ENCODE measurements at regions not wholly inside any gene's neighbourhood (a gene's known extent, or its start where the extent isn't known, plus 50 kb on each side); places are given as distances from the start of the nearest gene placed in this dataset.

- H3K27me3 Mint-ChIP-seq (ENCODE audit: low read depth) = no peaks in the 10 kb centered on the region
- H3K9me3 Mint-ChIP-seq = peaks cover 10 to 24% of the 10 kb centered on the region in 2 experiments
Observed at GRCh38 chr4:100882661-100883060, 364.8 kb upstream of the EMCN start.

More at GRCh38 chr4:100882661-100883060, 364.8 kb upstream of the EMCN start:
- no peaks in the 10 kb centered on the region for H3K23me2 ChIP-seq (ENCODE audit: insufficient read length, low read depth, low read length, poor library complexity, severe bottlenecking)
- no peak overlapping the region for H3K14ac ChIP-seq (ENCODE audit: insufficient read depth, low read length)
- H2BK20ac ChIP-seq (ENCODE audit: low read depth, low read length, poor library complexity, severe bottlenecking) = no peak overlapping the region
- no peak overlapping the region for H3K4ac ChIP-seq (ENCODE audit: low read depth, low read length)
- H4K5ac ChIP-seq (ENCODE audit: insufficient read length, low read depth, low read length) = no peak overlapping the region
- H4K8ac ChIP-seq (replicated peaks; ENCODE audit: insufficient read length, low read depth, low read length) = no peak overlapping the region
- no peak overlapping the region; a peak in 1 of 7 replicates for H3K27ac Mint-ChIP-seq
- H3K79me2 ChIP-seq (ENCODE audit: insufficient read depth, low read length) = no peaks in the 10 kb centered on the region
- no peak overlapping the region for H3K27ac ChIP-seq (ENCODE audit: insufficient read length, low read depth, low read length)
- no peak overlapping the region for H2AFZ ChIP-seq (ENCODE audit: low read length)
- no peak for TF ChIP-seq CTCF (conservative IDR thresholded peaks at IDR 0.05)
- H3T11ph ChIP-seq (ENCODE audit: low read length) = no peak overlapping the region
- H2BK5ac ChIP-seq (ENCODE audit: insufficient read length, low read length) = no peak overlapping the region
- H2BK12ac ChIP-seq (ENCODE audit: insufficient read length, low read depth, low read length) = no peak overlapping the region
- H2AK5ac ChIP-seq (ENCODE audit: insufficient read length, low read length) = no peak overlapping the region
- DNase-seq = no peak
- H3K4me1 Mint-ChIP-seq = peaks cover 8 to 11% of the 10 kb centered on the region in 2 experiments
- no peak overlapping the region for H2BK120ac ChIP-seq (ENCODE audit: low read depth, low read length, poor library complexity, severe bottlenecking)
- H3K27me3 ChIP-seq (ENCODE audit: insufficient read depth, low read length) = no peaks in the 10 kb centered on the region
- H3K9ac ChIP-seq (ENCODE audit: extremely low read depth, insufficient read length, low read length) = no peak overlapping the region
- peaks cover 0 to 20% (median 1%) of the 10 kb centered on the region in 3 experiments; a peak in 4 of 7 replicates for H3K36me3 Mint-ChIP-seq (ENCODE audit: insufficient read depth in 1 of 3, low read depth in 3 of 3)
- H3K79me1 ChIP-seq (ENCODE audit: insufficient read depth, low read depth, low read length, poor library complexity, severe bottlenecking) = no peaks in the 10 kb centered on the region
- H3K18ac ChIP-seq (ENCODE audit: insufficient read length, low read depth, low read length) = no peak overlapping the region
- no peaks in the 10 kb centered on the region for H4K20me1 ChIP-seq (ENCODE audit: control insufficient read depth, insufficient read depth, insufficient read length)
- H3K4me1 ChIP-seq (ENCODE audit: insufficient read depth, low read length) = no peaks in the 10 kb centered on the region
- no peak overlapping the region for H3K4me2 ChIP-seq (ENCODE audit: insufficient read depth, insufficient read length, low read length)
- H3K23ac ChIP-seq (ENCODE audit: insufficient read length, low read depth, low read length) = no peak overlapping the region
- H3K4me3 Mint-ChIP-seq = no peak overlapping the region
- H3K9me3 ChIP-seq (ENCODE audit: control insufficient read depth, low read depth, low read length) = no peaks in the 10 kb centered on the region
- H3K56ac ChIP-seq (ENCODE audit: insufficient read length, low read depth, low read length) = no peak overlapping the region
- H4K91ac ChIP-seq (ENCODE audit: insufficient read length, low read depth, low read length) = no peak overlapping the region
- H2BK15ac ChIP-seq (ENCODE audit: low read depth, low read length) = no peak overlapping the region

All from H9 (cell line).